ENCODE measurements at regions not wholly inside any gene's neighbourhood (a gene's known extent, or its start where the extent isn't known, plus 50 kb on each side); places are given as distances from the start of the nearest gene placed in this dataset.

GRCh38 chr17:63163158-63163520, 197.1 kb downstream of the TANC2 start:
- intact Hi-C loops (cut with DNase I) = no loop called here

GRCh38 chr17:63165400-63165799, 199.4 kb downstream of the TANC2 start:
- intact Hi-C loops (cut with DNase I) = no loop called here
- DNase-seq (ENCODE audit: low spot score) = no peak

More at GRCh38 chr17:63163158-63163520, 197.1 kb downstream of the TANC2 start:
- no peak for DNase-seq (ENCODE audit: low spot score)

- no peak for DNase-seq (ENCODE audit: low spot score)
- intact Hi-C loops (cut with DNase I) = no loop called here
These were observed 204.8 kb downstream of the TANC2 start for GRCh38 chr17:63170795-63171194.

- no peak for DNase-seq (ENCODE audit: low spot score)
- intact Hi-C loops (cut with DNase I) = no loop called here
These were observed 205.7 kb downstream of the TANC2 start for GRCh38 chr17:63171428-63172393.

- intact Hi-C loops (cut with DNase I) = no loop called here
- DNase-seq (ENCODE audit: low spot score) = no peak
These were observed 207.4 kb downstream of the TANC2 start for GRCh38 chr17:63173450-63173849.

GRCh38 chr17:63173903-63174302, 207.9 kb downstream of the TANC2 start:
- intact Hi-C loops (cut with DNase I) = no loop called here
- no peak for DNase-seq (ENCODE audit: low spot score)

GRCh38 chr17:63178530-63178929, 212.5 kb downstream of the TANC2 start:
- intact Hi-C loops (cut with DNase I) = no loop called here
- DNase-seq (ENCODE audit: low spot score) = no peak

GRCh38 chr17:63181856-63182255, 215.8 kb downstream of the TANC2 start:
- intact Hi-C loops (cut with DNase I) = no loop called here
- DNase-seq (ENCODE audit: low spot score) = no peak

GRCh38 chr17:63185420-63185819, 219.4 kb downstream of the TANC2 start:
- DNase-seq (ENCODE audit: low spot score) = no peak
- intact Hi-C loops (cut with DNase I) = no loop called here

- intact Hi-C loops (cut with DNase I) = no loop called here
- DNase-seq (ENCODE audit: low spot score) = no peak
These were observed 223.0 kb downstream of the TANC2 start for GRCh38 chr17:63189082-63189481.

GRCh38 chr17:63189930-63190329, 223.9 kb downstream of the TANC2 start:
- no peak for DNase-seq (ENCODE audit: low spot score)
- intact Hi-C loops (cut with DNase I) = no loop called here

GRCh38 chr17:63190821-63191370, 224.9 kb downstream of the TANC2 start:
- intact Hi-C loops (cut with DNase I) = no loop called here
- no peak for DNase-seq (ENCODE audit: low spot score)

- intact Hi-C loops (cut with DNase I) = no loop called here
- DNase-seq (ENCODE audit: low spot score) = no peak
These were observed 225.6 kb downstream of the TANC2 start for GRCh38 chr17:63191610-63192009.

GRCh38 chr17:63193827-63194226, 227.8 kb downstream of the TANC2 start:
- DNase-seq (ENCODE audit: low spot score) = no peak
- intact Hi-C loops (cut with DNase I) = no loop called here

GRCh38 chr17:63196772-63197335, 230.8 kb downstream of the TANC2 start:
- intact Hi-C loops (cut with DNase I) = no loop called here
- DNase-seq (ENCODE audit: low spot score) = no peak

GRCh38 chr17:63203652-63204051, 237.6 kb downstream of the TANC2 start:
- intact Hi-C loops (cut with DNase I) = no loop called here
- no peak for DNase-seq (ENCODE audit: low spot score)

- intact Hi-C loops (cut with DNase I) = no loop called here
- no peak for DNase-seq (ENCODE audit: low spot score)
These were observed 224.2 kb downstream of the CYB561 start for GRCh38 chr17:63221939-63222338.

- intact Hi-C loops (cut with DNase I) = no loop called here
- no peak for DNase-seq (ENCODE audit: low spot score)
These were observed 223.5 kb downstream of the CYB561 start for GRCh38 chr17:63222655-63223054.

- DNase-seq (ENCODE audit: low spot score) = no peak
- intact Hi-C loops (cut with DNase I) = no loop called here
These were observed 222.7 kb downstream of the CYB561 start for GRCh38 chr17:63223212-63223911.

GRCh38 chr17:63224644-63225043, 221.5 kb downstream of the CYB561 start:
- intact Hi-C loops (cut with DNase I) = no loop called here

More at GRCh38 chr17:63224644-63225043, 221.5 kb downstream of the CYB561 start:
- DNase-seq (ENCODE audit: low spot score) = no peak
